SK-N-SH treated with all-trans-retinoic acid at 6 μM for 48 hours (cell line): ENCODE measurements at regions not wholly inside any gene's neighbourhood (a gene's known extent, or its start where the extent isn't known, plus 50 kb on each side); places are given as distances from the start of the nearest gene placed in this dataset.

Experiments used
- CREB5 ChIP-seq: fragments of 250-450 bp; sonication (Bioruptor Pico); IDR thresholded peaks from 2 replicates; pipeline ENCODE4 v1.5.1; 2020; ENCODE audit warnings: low read depth, mild to moderate bottlenecking, moderate library complexity
- CSRNP3 ChIP-seq: fragments of 250-450 bp; sonication (Bioruptor Pico); IDR thresholded peaks from 2 replicates; pipeline ENCODE4 v1.5.1; 2021; ENCODE audit warnings: mild to moderate bottlenecking, moderate library complexity
- ESRRG ChIP-seq: fragments of 250-450 bp; sonication (Bioruptor Pico); IDR thresholded peaks from 2 replicates; pipeline ENCODE4 v1.6.1; 2021; ENCODE audit warnings: mild to moderate bottlenecking
- OSR1 ChIP-seq: fragments of 250-450 bp; sonication (Bioruptor Pico); IDR thresholded peaks from 2 replicates; pipeline ENCODE4 v1.8.0; 2022; ENCODE audit warnings: moderate library complexity, mild to moderate bottlenecking, inconsistent platforms
- PPARA ChIP-seq: fragments of 250-450 bp; sonication (Bioruptor Pico); IDR thresholded peaks from 2 replicates; pipeline ENCODE4 v1.5.0; 2020; ENCODE audit warnings: mild to moderate bottlenecking, borderline replicate concordance
- RARB ChIP-seq: fragments of 250-450 bp; sonication (Bioruptor Pico); IDR thresholded peaks from 2 replicates; pipeline ENCODE4 v1.8.0; 2021; ENCODE audit warnings: mild to moderate bottlenecking, moderate library complexity
- TOX ChIP-seq: fragments of 250-450 bp; sonication (Bioruptor Pico); IDR thresholded peaks from 2 replicates; pipeline ENCODE4 v1.8.0; 2021; ENCODE audit warnings: mild to moderate bottlenecking, moderate library complexity, borderline replicate concordance
- ZC3H10 ChIP-seq: fragments of 250-450 bp; sonication (Bioruptor Pico); IDR thresholded peaks from 2 replicates; pipeline ENCODE4 v1.5.1; 2021; ENCODE audit warnings: mild to moderate bottlenecking, moderate library complexity
- ZFP3 ChIP-seq: fragments of 250-450 bp; sonication (Bioruptor Pico); IDR thresholded peaks from 2 replicates; pipeline ENCODE4 v1.5.0; 2020; ENCODE audit warnings: mild to moderate bottlenecking, moderate library complexity
- ZNF70 ChIP-seq: fragments of 450-650 bp; formaldehyde crosslinking; IDR thresholded peaks from 2 replicates; pipeline ENCODE4 v1.5.0; 2020; ENCODE audit warnings: mild to moderate bottlenecking, moderate library complexity

GRCh38 chr15:21261965-21262850 lies 178.1 kb downstream of the POTEB3 start:
- TF ChIP-seq OSR1 (no peak), TOX (CRISPR knock-in tag) (no peak), ZNF70 (CRISPR knock-in tag) (no peak), CSRNP3 (no peak), ZC3H10 (CRISPR knock-in tag) (no peak), PPARA (CRISPR knock-in tag) (no peak), RARB (CRISPR knock-in tag) (no peak), ESRRG (CRISPR knock-in tag) (no peak), CREB5 (CRISPR knock-in tag) (no peak), ZFP3 (no peak)
